HepG2 (cell line): ENCODE measurements at regions not wholly inside any gene's neighbourhood (a gene's known extent, or its start where the extent isn't known, plus 50 kb on each side); places are given as distances from the start of the nearest gene placed in this dataset.

Source experiments
- ATAC-seq: fragments of 200-7000 bp; cut with Tn5 transposase; 3 replicates; pipeline ENCODE4 v1.9.1; 2020; ENCODE audit warnings: mild to moderate bottlenecking, moderate library complexity
- BruUV-seq: library from RNA; stranded (reverse); fragments of 400-500 nt; replicated peaks from 2 replicates; lab custom pipeline; 2021; lab: Mats Ljungman, UMichigan
- CTCF ChIA-PET: fragments of 300-600 bp; formaldehyde crosslinking; extraction: SDS; loops from one replicate; lab custom pipeline; 2021; ENCODE audit warnings: low total read pairs, inconsistent platforms, low intra/inter-chr PET ratio; lab: Yijun Ruan, JAX
- POLR2A ChIA-PET: fragments of 350-600 bp; sonication (Branson Sonifier 250); formaldehyde crosslinking; loops from one replicate; lab custom pipeline; 2020; ENCODE audit warnings: antibody characterized with exemption, inconsistent platforms; lab: Yijun Ruan, JAX
- DNase-seq: peaks from one replicate; pipeline ENCODE4 v3.0.0-alpha.2; 2015; ENCODE audit warnings: low spot score
- FAIRE-seq: peaks from 3 replicates; lab custom pipeline; 2011; peaks lifted over from hg19 to GRCh38; lab: Jason Lieb, UNC
- H2AFZ ChIP-seq: one replicate; pipeline ENCODE4 v1.6.1; 2011; ENCODE audit warnings: low read length, inconsistent platforms
- H3K27ac ChIP-seq: fragments of 300-600 bp; 3 replicates; pipeline ENCODE4 v1.8.0; 2011; ENCODE audit warnings: mixed run types, mild to moderate bottlenecking, mixed read lengths, low read length, inconsistent platforms; ENCODE audit not compliant: insufficient read depth; ENCODE audit errors: extremely low read length
- H3K27me3 ChIP-seq, 2 experiments: fragments of 200-600 bp in 1 of 2; 2 replicates in 1 of 2; 3 replicates in 1 of 2; pipeline versions ENCODE4 v1.6.0 to v1.8.0; 2011; ENCODE audit warnings: low read length in 2 of 2, mild to moderate bottlenecking in 2 of 2, moderate library complexity in 2 of 2, inconsistent platforms in 1 of 2; ENCODE audit not compliant: insufficient read depth in 2 of 2, control insufficient read depth in 1 of 2
- H3K36me3 ChIP-seq, 2 experiments: fragments of 200-600 bp in 1 of 2; replicated peaks in 1 of 2; 2 replicates in 1 of 2; 3 replicates in 1 of 2; pipeline versions ENCODE4 v1.5.1 to v1.8.0; 2011; ENCODE audit warnings: low read length in 2 of 2, inconsistent platforms in 1 of 2; ENCODE audit not compliant: insufficient read depth in 2 of 2, control insufficient read depth in 1 of 2
- H3K4me1 ChIP-seq: 2 replicates; pipeline ENCODE4 v1.5.1; 2012; ENCODE audit warnings: low read length, inconsistent platforms; ENCODE audit not compliant: insufficient read depth
- H3K4me2 ChIP-seq: 2 replicates; pipeline ENCODE4 v1.6.0; 2011; ENCODE audit warnings: low read depth, low read length, inconsistent platforms
- H3K4me3 ChIP-seq, 3 experiments: fragments of 200-600 bp in 1 of 3; sonication (generic), shearing (Covaris generic) in 1 of 3; replicated peaks in 1 of 3; 2 replicates each; pipeline ENCODE4 v1.5.1; 2011 to 2016; ENCODE audit warnings: low read length in 3 of 3, inconsistent platforms in 2 of 3, low read depth in 2 of 3, mild to moderate bottlenecking in 2 of 3, control low read depth in 1 of 3, mixed read lengths in 1 of 3; ENCODE audit not compliant: insufficient read depth in 1 of 3
- H3K79me2 ChIP-seq: one replicate; pipeline ENCODE4 v1.6.1; 2011; ENCODE audit warnings: low read length, inconsistent platforms; ENCODE audit not compliant: insufficient read depth
- H3K9ac ChIP-seq: 2 replicates; pipeline ENCODE4 v1.6.0; 2011; ENCODE audit warnings: mild to moderate bottlenecking, low read depth, low read length, inconsistent platforms; ENCODE audit not compliant: insufficient read depth
- H3K9me3 ChIP-seq: 2 replicates; pipeline ENCODE4 v1.5.1; 2012; ENCODE audit warnings: mild to moderate bottlenecking, low read length
- H4K20me1 ChIP-seq: 2 replicates; pipeline ENCODE4 v1.6.0; 2011; ENCODE audit warnings: inconsistent platforms, mild to moderate bottlenecking, low read length, moderate library complexity; ENCODE audit not compliant: insufficient read depth
- ARNT2 ChIP-seq: sonication (generic); formaldehyde crosslinking; IDR thresholded peaks from 2 replicates; pipeline ENCODE4 v1.8.0; 2022; ENCODE audit warnings: mild to moderate bottlenecking, low read depth, missing genetic modification reagents, moderate library complexity
- BRD4 ChIP-seq: sonication (generic); formaldehyde crosslinking; IDR thresholded peaks from 2 replicates; pipeline ENCODE4 v1.4.0; 2020; ENCODE audit warnings: missing genetic modification reagents
- ELK4 ChIP-seq: sonication (generic); formaldehyde crosslinking; IDR thresholded peaks from 2 replicates; pipeline ENCODE4 v1.9.0; 2021; ENCODE audit warnings: missing genetic modification reagents, borderline replicate concordance
- FOSL1 ChIP-seq: sonication (generic); formaldehyde crosslinking; IDR thresholded peaks from 2 replicates; pipeline ENCODE4 v1.9.0; 2021; ENCODE audit warnings: missing genetic modification reagents, borderline replicate concordance
- GTF2F1 ChIP-seq: fragments of 150-350 bp; IDR thresholded peaks from 2 replicates; pipeline ENCODE4 v1.6.1; 2014; ENCODE audit warnings: low read length
- HNRNPK ChIP-seq: fragments of 200-400 bp; formaldehyde crosslinking; IDR thresholded peaks from 2 replicates; pipeline ENCODE4 v1.6.1; 2018; ENCODE audit warnings: low read length, low read depth, moderate library complexity, mild to moderate bottlenecking; ENCODE audit not compliant: poor library complexity, severe bottlenecking
- NR3C1 ChIP-seq: sonication (generic); formaldehyde crosslinking; IDR thresholded peaks from 2 replicates; pipeline ENCODE4 v1.4.0; 2020; ENCODE audit warnings: missing genetic modification reagents
- RFXANK ChIP-seq: IDR thresholded peaks from 2 replicates; pipeline ENCODE4 v1.6.1; 2016
- ZFP36L1 ChIP-seq: sonication (generic); formaldehyde crosslinking; IDR thresholded peaks from 2 replicates; pipeline ENCODE4 v1.8.0; 2022; ENCODE audit warnings: mild to moderate bottlenecking, missing genetic modification reagents, moderate library complexity
- ZNF24 ChIP-seq: fragments of 450-650 bp; IDR thresholded peaks from 2 replicates; pipeline ENCODE4 v1.6.1; 2017; ENCODE audit warnings: antibody characterized with exemption, mild to moderate bottlenecking
- ZNF263 ChIP-seq: sonication (generic); formaldehyde crosslinking; IDR thresholded peaks from 2 replicates; pipeline ENCODE4 v1.4.0; 2020; ENCODE audit warnings: missing genetic modification reagents
- ZNF292 ChIP-seq: sonication (generic); formaldehyde crosslinking; IDR thresholded peaks from 2 replicates; pipeline ENCODE4 v1.8.1; 2022; ENCODE audit warnings: mild to moderate bottlenecking, low read depth, missing genetic modification reagents, borderline replicate concordance
- ZNF350 ChIP-seq: sonication (generic); formaldehyde crosslinking; IDR thresholded peaks from 2 replicates; pipeline ENCODE4 v1.4.0; 2020; ENCODE audit warnings: mild to moderate bottlenecking, low read depth, missing genetic modification reagents, borderline replicate concordance
- ZNF563 ChIP-seq: sonication (generic); formaldehyde crosslinking; IDR thresholded peaks from 2 replicates; pipeline ENCODE4 v1.8.0; 2022; ENCODE audit warnings: mild to moderate bottlenecking, moderate library complexity, missing genetic modification reagents
- ZNF598 ChIP-seq: sonication (generic); formaldehyde crosslinking; IDR thresholded peaks from 2 replicates; pipeline ENCODE4 v1.5.1; 2020; ENCODE audit warnings: mild to moderate bottlenecking, missing genetic modification reagents, borderline replicate concordance
- ZNF792 ChIP-seq: IDR thresholded peaks from 2 replicates; pipeline ENCODE4 v1.6.1; 2016
- WGBS: methylation state at CpG from one replicate; pipeline ENCODE4 v1.1.6; 2017; ENCODE audit warnings: low lambda C conversion rate; 5-methylcytosine and 5-hydroxymethylcytosine counted together
- in situ Hi-C: cut with HindIII; loops from 2 replicates; pipeline ENCODE4 v1.10.0; 2017; ENCODE audit warnings: low pct_unique_long_range_greater_than_20kb; ENCODE audit not compliant: extremely low pct_ligation_motif_present
- intact Hi-C: fragments of 100-400 bp; cut with micrococcal nuclease; formaldehyde crosslinking; loops from one replicate; pipeline ENCODE4 v1.10.0; 2022; ENCODE audit not compliant: unreplicated experiment
- TF ChIP-seq, protein P1 (sequence below): sonication (generic); formaldehyde crosslinking; IDR thresholded peaks from 2 replicates; pipeline ENCODE4 v1.5.0; 2020; ENCODE audit warnings: mild to moderate bottlenecking, missing genetic modification reagents
- TF ChIP-seq, protein P2 (sequence below), 2 experiments: sonication (generic) in 1 of 2; formaldehyde crosslinking in 1 of 2; IDR thresholded peaks; 2 replicates each; pipeline versions ENCODE4 v1.4.0 to v1.6.1; 2018 to 2020; ENCODE audit warnings: missing genetic modification reagents in 2 of 2, borderline replicate concordance in 1 of 2, low read depth in 1 of 2, mild to moderate bottlenecking in 1 of 2, missing biosample characterization in 1 of 2
- TF ChIP-seq, protein P3 (sequence below): sonication (generic); formaldehyde crosslinking; IDR thresholded peaks from 2 replicates; pipeline ENCODE4 v1.4.0; 2020; ENCODE audit warnings: missing genetic modification reagents, low read depth, mild to moderate bottlenecking, borderline replicate concordance

GRCh38 chr2:189379287-189379630 lies 62.0 kb upstream of the WDR75 start (continued):
- TF ChIP-seq ELK4 (CRISPR knock-in tag) (no peak), HNRNPK (no peak), ZFP36L1 (CRISPR knock-in tag) (no peak), ZNF263 (CRISPR knock-in tag) (no peak)
- TF ChIP-seq, protein P1, sequence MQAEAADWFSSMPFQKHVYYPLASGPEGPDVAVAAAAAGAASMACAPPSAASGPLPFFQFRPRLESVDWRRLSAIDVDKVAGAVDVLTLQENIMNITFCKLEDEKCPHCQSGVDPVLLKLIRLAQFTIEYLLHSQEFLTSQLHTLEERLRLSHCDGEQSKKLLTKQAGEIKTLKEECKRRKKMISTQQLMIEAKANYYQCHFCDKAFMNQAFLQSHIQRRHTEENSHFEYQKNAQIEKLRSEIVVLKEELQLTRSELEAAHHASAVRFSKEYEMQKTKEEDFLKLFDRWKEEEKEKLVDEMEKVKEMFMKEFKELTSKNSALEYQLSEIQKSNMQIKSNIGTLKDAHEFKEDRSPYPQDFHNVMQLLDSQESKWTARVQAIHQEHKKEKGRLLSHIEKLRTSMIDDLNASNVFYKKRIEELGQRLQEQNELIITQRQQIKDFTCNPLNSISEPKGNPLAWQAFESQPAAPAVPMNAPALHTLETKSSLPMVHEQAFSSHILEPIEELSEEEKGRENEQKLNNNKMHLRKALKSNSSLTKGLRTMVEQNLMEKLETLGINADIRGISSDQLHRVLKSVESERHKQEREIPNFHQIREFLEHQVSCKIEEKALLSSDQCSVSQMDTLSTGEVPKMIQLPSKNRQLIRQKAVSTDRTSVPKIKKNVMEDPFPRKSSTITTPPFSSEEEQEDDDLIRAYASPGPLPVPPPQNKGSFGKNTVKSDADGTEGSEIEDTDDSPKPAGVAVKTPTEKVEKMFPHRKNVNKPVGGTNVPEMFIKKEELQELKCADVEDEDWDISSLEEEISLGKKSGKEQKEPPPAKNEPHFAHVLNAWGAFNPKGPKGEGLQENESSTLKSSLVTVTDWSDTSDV (CRISPR knock-in tag), result no peak

DNA sequence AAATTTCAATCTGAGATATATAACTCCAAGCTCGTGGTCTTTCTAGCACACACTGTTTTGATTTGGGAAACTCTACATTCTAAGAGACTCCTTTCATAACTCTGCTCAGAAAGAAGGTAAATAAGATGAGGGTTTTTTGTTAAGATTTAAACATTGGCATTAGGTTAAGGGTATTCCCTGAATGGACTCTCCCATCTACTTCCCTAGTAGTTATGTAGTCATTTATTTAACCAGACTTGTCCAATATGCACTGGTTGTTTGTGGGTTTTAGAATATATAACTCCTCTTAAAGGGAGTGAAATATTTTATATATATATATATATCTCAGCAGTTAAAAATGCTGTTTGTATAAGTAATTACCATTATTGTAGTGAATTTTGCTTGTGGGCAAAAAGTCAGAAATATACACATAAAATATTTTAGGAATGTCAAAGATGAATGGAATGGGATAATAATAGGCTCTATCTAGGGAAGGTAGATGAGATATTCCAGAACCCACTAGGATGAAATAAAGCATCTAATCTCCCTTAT lies 61.5 kb upstream of the WDR75 start:
- no peaks in the 10 kb centered on the region for H3K36me3 ChIP-seq
- no peak overlapping the region for H2AFZ ChIP-seq
- DNase-seq, result no peak
- 2% methylated on average over 1 of the region's 1 CpG for WGBS
- FAIRE-seq, result no peak
- H3K27ac ChIP-seq, result no peak overlapping the region
- ChIA-PET CTCF (no interaction called here), POLR2A (no interaction called here)
- H3K9ac ChIP-seq, result no peak overlapping the region
- no peak for ATAC-seq
- H3K79me2 ChIP-seq, result no peaks in the 10 kb centered on the region
- no peaks in the 10 kb centered on the region for H4K20me1 ChIP-seq
- no peak overlapping the region for H3K4me2 ChIP-seq
- no peaks in the 10 kb centered on the region for H3K4me1 ChIP-seq
- no TSS peak for BruUV-seq
- intact Hi-C loops, result no loop called here
- H3K9me3 ChIP-seq, result no peaks in the 10 kb centered on the region
- H3K4me3 ChIP-seq, result no peak overlapping the region
- no peaks in the 10 kb centered on the region for H3K27me3 ChIP-seq
- in situ Hi-C loops, result no loop called here
- TF ChIP-seq NR3C1 (CRISPR knock-in tag) (no peak), ZNF292 (CRISPR knock-in tag) (no peak), ZNF350 (CRISPR knock-in tag) (no peak), ZNF792 (CRISPR knock-in tag) (no peak), ZNF24 (no peak), GTF2F1 (no peak), RFXANK (CRISPR knock-in tag) (no peak), BRD4 (CRISPR knock-in tag) (no peak), ARNT2 (no peak), FOSL1 (CRISPR knock-in tag) (no peak), ZNF563 (no peak), ZNF598 (CRISPR knock-in tag) (no peak)
- TF ChIP-seq, protein P2, sequence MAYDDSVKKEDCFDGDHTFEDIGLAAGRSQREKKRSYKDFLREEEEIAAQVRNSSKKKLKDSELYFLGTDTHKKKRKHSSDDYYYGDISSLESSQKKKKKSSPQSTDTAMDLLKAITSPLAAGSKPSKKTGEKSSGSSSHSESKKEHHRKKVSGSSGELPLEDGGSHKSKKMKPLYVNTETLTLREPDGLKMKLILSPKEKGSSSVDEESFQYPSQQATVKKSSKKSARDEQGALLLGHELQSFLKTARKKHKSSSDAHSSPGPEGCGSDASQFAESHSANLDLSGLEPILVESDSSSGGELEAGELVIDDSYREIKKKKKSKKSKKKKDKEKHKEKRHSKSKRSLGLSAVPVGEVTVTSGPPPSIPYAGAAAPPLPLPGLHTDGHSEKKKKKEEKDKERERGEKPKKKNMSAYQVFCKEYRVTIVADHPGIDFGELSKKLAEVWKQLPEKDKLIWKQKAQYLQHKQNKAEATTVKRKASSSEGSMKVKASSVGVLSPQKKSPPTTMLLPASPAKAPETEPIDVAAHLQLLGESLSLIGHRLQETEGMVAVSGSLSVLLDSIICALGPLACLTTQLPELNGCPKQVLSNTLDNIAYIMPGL (CRISPR knock-in tag; IDR thresholded peaks at IDR 0.05; ENCODE audit: borderline replicate concordance in 1 of 2, low read depth in 1 of 2), result no peak
- TF ChIP-seq, protein P3, sequence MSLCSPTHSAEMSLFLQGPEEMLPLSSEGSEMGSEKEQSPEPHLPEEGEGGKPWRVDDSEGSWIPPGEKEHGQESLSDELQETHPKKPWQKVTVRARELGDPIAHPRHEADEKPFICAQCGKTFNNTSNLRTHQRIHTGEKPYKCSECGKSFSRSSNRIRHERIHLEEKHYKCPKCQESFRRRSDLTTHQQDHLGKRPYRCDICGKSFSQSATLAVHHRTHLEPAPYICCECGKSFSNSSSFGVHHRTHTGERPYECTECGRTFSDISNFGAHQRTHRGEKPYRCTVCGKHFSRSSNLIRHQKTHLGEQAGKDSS (CRISPR knock-in tag), result no peak
